Trophoblast cell (in vitro differentiated cells and primary cell): ENCODE measurements at regions not wholly inside any gene's neighbourhood (a gene's known extent, or its start where the extent isn't known, plus 50 kb on each side); places are given as distances from the start of the nearest gene placed in this dataset.

ENCODE experiments used
- DNase-seq, 2 donors: peaks; one replicate each; pipeline ENCODE4 v3.0.0-alpha.2; 2016
- H2AFZ ChIP-seq: 2 replicates; pipeline ENCODE4 v1.6.1; 2013; ENCODE audit warnings: low read length, moderate library complexity, mild to moderate bottlenecking; ENCODE audit not compliant: insufficient read depth, poor library complexity
- H2AK5ac ChIP-seq: 2 replicates; pipeline ENCODE4 v1.6.1; 2013; ENCODE audit warnings: mild to moderate bottlenecking, low read length
- H2BK120ac ChIP-seq: 2 replicates; pipeline ENCODE4 v1.6.1; 2013; ENCODE audit warnings: low read length, mild to moderate bottlenecking, moderate library complexity; ENCODE audit not compliant: insufficient read depth, poor library complexity
- H2BK12ac ChIP-seq: 2 replicates; pipeline ENCODE4 v1.6.1; 2013; ENCODE audit warnings: mild to moderate bottlenecking, low read length, moderate library complexity
- H2BK5ac ChIP-seq: 2 replicates; pipeline ENCODE4 v1.6.1; 2013; ENCODE audit warnings: low read length, low read depth, moderate library complexity, mild to moderate bottlenecking; ENCODE audit not compliant: poor library complexity
- H3K14ac ChIP-seq: 2 replicates; pipeline ENCODE4 v1.6.1; 2013; ENCODE audit warnings: mild to moderate bottlenecking, low read length
- H3K18ac ChIP-seq: 2 replicates; pipeline ENCODE4 v1.6.1; 2013; ENCODE audit warnings: mild to moderate bottlenecking, low read length
- H3K23ac ChIP-seq: 2 replicates; pipeline ENCODE4 v1.6.1; 2013; ENCODE audit warnings: low read length
- H3K27ac ChIP-seq: 2 replicates; pipeline ENCODE4 v1.5.1; 2013; ENCODE audit warnings: low read depth, mild to moderate bottlenecking, inconsistent platforms, low read length, moderate library complexity
- H3K27me3 ChIP-seq: 2 replicates; pipeline ENCODE4 v1.6.1; 2013; ENCODE audit warnings: inconsistent platforms, mild to moderate bottlenecking, low read length, moderate library complexity; ENCODE audit not compliant: insufficient read depth
- H3K36me3 ChIP-seq, 2 experiments: 1 replicate in 1 of 2; 2 replicates in 1 of 2; pipeline ENCODE4 v1.6.1; 2013; ENCODE audit warnings: low read length in 2 of 2, mild to moderate bottlenecking in 2 of 2, moderate library complexity in 1 of 2; ENCODE audit not compliant: insufficient read depth in 2 of 2, control insufficient read depth in 1 of 2
- H3K4ac ChIP-seq: 2 replicates; pipeline ENCODE4 v1.6.1; 2013; ENCODE audit warnings: low read depth, mild to moderate bottlenecking, low read length, moderate library complexity
- H3K4me1 ChIP-seq, 2 experiments: 1 replicate in 1 of 2; 2 replicates in 1 of 2; pipeline ENCODE4 v1.6.1; 2013; ENCODE audit warnings: low read length in 2 of 2, mild to moderate bottlenecking in 2 of 2, moderate library complexity in 1 of 2; ENCODE audit not compliant: insufficient read depth in 2 of 2, control insufficient read depth in 1 of 2
- H3K4me2 ChIP-seq: 2 replicates; pipeline ENCODE4 v1.6.1; 2013; ENCODE audit warnings: inconsistent platforms, mild to moderate bottlenecking, low read length, moderate library complexity
- H3K4me3 ChIP-seq: 2 replicates; pipeline ENCODE4 v1.5.1; 2013; ENCODE audit warnings: mild to moderate bottlenecking, low read depth, low read length, inconsistent platforms
- H3K79me1 ChIP-seq: one replicate; pipeline ENCODE4 v1.6.1; 2013; ENCODE audit warnings: low read length
- H3K79me2 ChIP-seq: 2 replicates; pipeline ENCODE4 v1.6.1; 2013; ENCODE audit warnings: low read length, mild to moderate bottlenecking; ENCODE audit not compliant: control insufficient read depth, insufficient read depth, poor library complexity
- H3K9ac ChIP-seq: 2 replicates; pipeline ENCODE4 v1.6.1; 2013; ENCODE audit warnings: mild to moderate bottlenecking, low read length
- H3K9me3 ChIP-seq: 2 replicates; pipeline ENCODE4 v1.6.1; 2013; ENCODE audit warnings: low read depth, mild to moderate bottlenecking, control low read depth, inconsistent platforms, low read length; ENCODE audit not compliant: insufficient read depth
- H4K12ac ChIP-seq: 2 replicates; pipeline ENCODE4 v1.6.1; 2013; ENCODE audit warnings: low read depth, mild to moderate bottlenecking, low read length, moderate library complexity
- H4K8ac ChIP-seq: 2 replicates; pipeline ENCODE4 v1.6.1; 2013; ENCODE audit warnings: low read depth, mild to moderate bottlenecking, low read length, moderate library complexity
- H4K91ac ChIP-seq: one replicate; pipeline ENCODE4 v1.6.1; 2013; ENCODE audit warnings: low read depth, mild to moderate bottlenecking, low read length, moderate library complexity
- WGBS: extraction: QIAGEN DNeasy Blood & Tissue Kit; methylation state at CpG from one replicate; pipeline ENCODE4 v1.1.7; 2013; ENCODE audit warnings: missing lambda C conversion rate; ENCODE audit not compliant: insufficient read length, insufficient coverage; ENCODE audit errors: extremely low coverage; 5-methylcytosine and 5-hydroxymethylcytosine counted together

DNA sequence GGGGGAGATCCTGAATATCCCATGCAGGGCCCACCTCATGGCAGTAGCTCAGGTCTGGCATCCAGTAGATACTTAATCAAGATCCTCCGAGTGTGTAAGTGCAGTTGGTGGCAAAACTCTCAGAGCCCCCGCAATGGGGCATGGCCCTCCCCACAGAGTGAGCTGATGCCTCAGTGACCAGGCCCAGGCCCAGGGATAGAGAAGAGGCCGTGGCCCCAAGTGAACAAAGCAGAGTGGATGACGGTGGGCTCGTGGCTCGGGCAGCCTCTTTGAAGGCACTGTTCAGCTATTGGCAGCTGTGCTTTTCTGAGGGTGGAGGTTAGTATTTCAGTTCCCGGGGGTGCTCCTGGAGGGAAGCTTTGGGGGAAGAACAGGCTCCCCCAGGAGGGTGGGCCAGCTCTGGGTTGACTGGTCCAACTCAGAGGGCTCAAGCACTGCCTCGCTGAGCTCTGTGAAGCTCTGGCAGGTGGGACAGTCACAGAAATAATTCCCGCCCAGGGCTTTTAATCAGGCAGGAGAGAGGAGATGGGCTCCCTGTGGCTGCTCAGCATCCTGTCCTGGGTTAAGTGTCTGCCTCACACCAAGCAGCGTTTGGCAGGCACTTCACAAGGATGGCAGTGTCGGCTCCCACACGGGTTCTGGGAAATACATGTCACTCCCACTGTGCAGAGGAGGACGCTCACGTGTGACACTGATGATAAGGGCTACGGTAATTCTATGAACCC is 583.6 kb downstream of the TCERG1L start:
- H3K36me3 ChIP-seq: no peaks in the 10 kb centered on the region
- H2BK120ac ChIP-seq: no peak overlapping the region
- no peak overlapping the region for H4K91ac ChIP-seq
- no peak overlapping the region for H3K27ac ChIP-seq
- H3K9me3 ChIP-seq: peaks cover 3% of the 10 kb centered on the region
- H3K4me2 ChIP-seq: no peak overlapping the region
- no peak overlapping the region for H2AK5ac ChIP-seq
- no peak overlapping the region for H3K14ac ChIP-seq
- no peak overlapping the region for H2AFZ ChIP-seq
- no peak overlapping the region for H4K12ac ChIP-seq
- H4K8ac ChIP-seq: no peak overlapping the region
- no peaks in the 10 kb centered on the region for H3K27me3 ChIP-seq
- no peak overlapping the region for H3K4ac ChIP-seq
- H3K23ac ChIP-seq: no peak overlapping the region
- peaks cover 0 to 2% of the 10 kb centered on the region in 2 experiments for H3K4me1 ChIP-seq
- no peaks in the 10 kb centered on the region for H3K79me1 ChIP-seq
- WGBS: no CpG with 5 or more reads among the region's 15 CpGs
- H2BK12ac ChIP-seq: no peak overlapping the region
- no peak overlapping the region for H2BK5ac ChIP-seq
- H3K18ac ChIP-seq: no peak overlapping the region
- no peak for DNase-seq
- H3K4me3 ChIP-seq: no peak overlapping the region
- H3K79me2 ChIP-seq: no peaks in the 10 kb centered on the region
- no peak overlapping the region for H3K9ac ChIP-seq

DNA sequence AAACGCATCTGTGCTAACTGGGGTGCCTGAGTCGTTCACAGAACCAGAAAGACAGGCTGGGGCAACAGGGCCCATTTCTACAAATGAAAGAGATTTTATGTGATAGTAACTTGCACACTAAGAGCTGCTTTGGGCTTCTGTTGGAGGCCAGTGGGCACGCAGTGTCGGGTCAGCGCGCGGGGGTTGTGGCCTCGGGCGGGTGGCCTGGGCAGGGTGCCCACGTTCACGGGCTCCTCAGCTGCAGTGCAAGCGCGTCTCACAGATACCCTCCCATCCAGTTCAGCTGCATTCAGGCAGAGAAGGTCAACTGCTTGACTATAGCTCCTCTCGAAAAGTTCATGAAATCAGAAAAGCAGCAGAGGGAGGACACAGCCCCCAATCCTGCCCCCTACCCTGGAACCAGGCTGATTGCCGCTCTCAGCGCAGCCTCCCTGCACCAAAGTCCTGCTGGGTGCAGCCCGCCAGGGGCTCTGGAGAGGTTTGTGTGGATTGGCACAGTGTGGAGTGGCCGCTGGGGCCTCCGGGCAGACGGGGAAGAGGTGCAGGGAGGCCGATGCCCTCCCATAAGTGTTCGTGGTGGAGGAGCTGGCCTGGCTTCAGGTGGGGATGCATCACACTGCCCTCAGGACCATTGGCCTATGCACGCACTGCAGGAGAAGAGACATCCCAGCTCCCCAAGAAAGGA is 582.8 kb downstream of the TCERG1L start:
- Histone ChIP-seq H2AFZ (no peak overlapping the region), H3K4ac (no peak overlapping the region), H3K4me3 (no peak overlapping the region), H2AK5ac (no peak overlapping the region), H3K4me1 (no peaks in the 10 kb centered on the region), H2BK5ac (no peak overlapping the region), H4K91ac (no peak overlapping the region), H3K23ac (no peak overlapping the region), H3K36me3 (no peaks in the 10 kb centered on the region), H3K79me1 (no peaks in the 10 kb centered on the region), H3K27ac (no peak overlapping the region), H2BK12ac (no peak overlapping the region), H3K79me2 (no peaks in the 10 kb centered on the region), H4K12ac (no peak overlapping the region), H3K9me3 (peaks cover 3% of the 10 kb centered on the region), H3K4me2 (no peak overlapping the region), H3K9ac (no peak overlapping the region), H2BK120ac (no peak overlapping the region), H3K14ac (no peak overlapping the region), H3K27me3 (no peaks in the 10 kb centered on the region), H3K18ac (no peak overlapping the region), H4K8ac (no peak overlapping the region)
- no peak for DNase-seq
- WGBS: no CpG with 5 or more reads among the region's 23 CpGs

DNA sequence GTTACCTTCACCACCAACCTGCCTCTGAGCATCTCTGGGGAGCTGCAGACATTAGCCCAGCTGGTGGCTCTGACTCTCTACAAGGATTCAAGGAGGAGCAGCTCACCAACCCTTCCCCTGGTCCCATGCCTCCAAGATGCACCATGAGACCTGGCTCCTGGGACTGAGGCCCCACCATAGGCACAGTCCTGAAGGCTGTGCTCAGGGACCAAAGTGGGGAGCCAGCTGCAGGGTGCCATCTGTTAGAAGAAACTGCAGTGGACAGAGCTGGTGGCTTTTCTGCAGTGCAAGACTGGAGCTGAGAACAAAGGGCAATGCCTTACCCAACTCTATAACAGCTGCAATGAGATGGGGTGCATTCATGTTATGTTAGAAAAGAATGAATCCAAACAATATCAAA is 581.6 kb downstream of the TCERG1L start:
- no peak for DNase-seq
- Histone ChIP-seq H3K9ac (no peak overlapping the region), H3K4ac (no peak overlapping the region), H2BK12ac (no peak overlapping the region), H2BK120ac (no peak overlapping the region), H3K14ac (no peak overlapping the region), H3K27ac (no peak overlapping the region), H3K36me3 (no peaks in the 10 kb centered on the region), H4K91ac (no peak overlapping the region), H3K4me2 (no peak overlapping the region), H2BK5ac (no peak overlapping the region), H4K8ac (no peak overlapping the region), H3K23ac (no peak overlapping the region), H4K12ac (no peak overlapping the region), H3K27me3 (no peaks in the 10 kb centered on the region), H3K4me3 (no peak overlapping the region), H3K79me2 (no peaks in the 10 kb centered on the region), H2AK5ac (no peak overlapping the region), H3K4me1 (no peaks in the 10 kb centered on the region), H3K79me1 (no peaks in the 10 kb centered on the region), H2AFZ (no peak overlapping the region), H3K9me3 (peaks cover 3% of the 10 kb centered on the region), H3K18ac (no peak overlapping the region)

DNA sequence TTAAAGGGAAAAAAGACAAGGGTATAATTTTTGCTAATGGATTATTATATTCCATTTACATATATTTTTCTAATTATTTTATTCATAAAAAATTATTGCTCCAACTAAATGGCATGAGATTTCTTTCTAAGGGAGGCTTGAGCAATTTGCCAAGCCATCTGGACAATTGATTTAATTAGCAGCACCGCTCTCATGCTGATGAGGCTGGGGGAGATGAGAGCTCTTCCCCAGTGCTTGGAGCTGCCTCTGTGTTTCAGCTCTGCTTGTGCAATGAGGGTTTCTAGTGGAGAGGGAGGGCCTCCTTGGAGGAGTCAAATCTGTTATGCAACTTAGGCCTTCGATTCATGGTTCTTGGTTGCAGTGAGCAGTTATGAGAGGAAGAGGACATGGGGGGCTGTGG is 574.3 kb downstream of the TCERG1L start:
- Histone ChIP-seq H3K18ac (no peak overlapping the region), H3K4me2 (no peak overlapping the region), H3K27ac (no peak overlapping the region), H3K79me2 (no peaks in the 10 kb centered on the region), H4K8ac (no peak overlapping the region), H2BK12ac (no peak overlapping the region), H3K14ac (no peak overlapping the region), H2AFZ (no peak overlapping the region), H3K4me3 (no peak overlapping the region), H4K12ac (no peak overlapping the region), H4K91ac (no peak overlapping the region), H3K23ac (no peak overlapping the region), H3K4ac (no peak overlapping the region), H3K36me3 (no peaks in the 10 kb centered on the region), H3K27me3 (no peaks in the 10 kb centered on the region), H2BK5ac (no peak overlapping the region), H3K79me1 (no peaks in the 10 kb centered on the region), H3K4me1 (no peaks in the 10 kb centered on the region), H2AK5ac (no peak overlapping the region), H2BK120ac (no peak overlapping the region), H3K9ac (no peak overlapping the region), H3K9me3 (peaks cover 1% of the 10 kb centered on the region)
- no peak for DNase-seq
- no CpG with 5 or more reads among the region's 2 CpGs for WGBS
